SK-N-SH treated with all-trans-retinoic acid at 6 μM for 48 hours (cell line): ENCODE measurements at regions not wholly inside any gene's neighbourhood (a gene's known extent, or its start where the extent isn't known, plus 50 kb on each side); places are given as distances from the start of the nearest gene placed in this dataset.

Experiments used
- ATAC-seq: fragments of 200-7000 bp; cut with Tn5 transposase; 3 replicates; pipeline ENCODE4 v1.9.1; 2020; ENCODE audit warnings: mild to moderate bottlenecking, moderate library complexity
- ARNTL ChIP-seq: fragments of 450-650 bp; formaldehyde crosslinking; IDR thresholded peaks from 2 replicates; pipeline ENCODE4 v1.5.0; 2020; ENCODE audit warnings: low read depth, mild to moderate bottlenecking, moderate library complexity, borderline replicate concordance
- BACH2 ChIP-seq: fragments of 250-450 bp; sonication (Bioruptor Pico); IDR thresholded peaks from 2 replicates; pipeline ENCODE4 v1.9.0; 2021; ENCODE audit warnings: mild to moderate bottlenecking, borderline replicate concordance
- CREB5 ChIP-seq: fragments of 250-450 bp; sonication (Bioruptor Pico); IDR thresholded peaks from 2 replicates; pipeline ENCODE4 v1.5.1; 2020; ENCODE audit warnings: low read depth, mild to moderate bottlenecking, moderate library complexity
- CSDC2 ChIP-seq: fragments of 250-450 bp; sonication (Bioruptor Pico); IDR thresholded peaks from 2 replicates; pipeline ENCODE4 v1.5.0; 2020; ENCODE audit warnings: mild to moderate bottlenecking, moderate library complexity
- ESRRG ChIP-seq: fragments of 250-450 bp; sonication (Bioruptor Pico); IDR thresholded peaks from 2 replicates; pipeline ENCODE4 v1.6.1; 2021; ENCODE audit warnings: mild to moderate bottlenecking
- GLIS3 ChIP-seq: fragments of 250-450 bp; sonication (Bioruptor Pico); IDR thresholded peaks from 2 replicates; pipeline ENCODE4 v1.5.0; 2020; ENCODE audit warnings: mild to moderate bottlenecking, moderate library complexity
- ISL1 ChIP-seq: fragments of 250-450 bp; sonication (Bioruptor Pico); IDR thresholded peaks from 2 replicates; pipeline ENCODE4 v2.1.2; 2022; ENCODE audit warnings: mild to moderate bottlenecking, moderate library complexity
- OSR1 ChIP-seq: fragments of 250-450 bp; sonication (Bioruptor Pico); IDR thresholded peaks from 2 replicates; pipeline ENCODE4 v1.8.0; 2022; ENCODE audit warnings: moderate library complexity, mild to moderate bottlenecking, inconsistent platforms
- POU6F1 ChIP-seq: fragments of 250-450 bp; sonication (Bioruptor Pico); IDR thresholded peaks from 2 replicates; pipeline ENCODE4 v1.8.0; 2021; ENCODE audit warnings: low read depth, mild to moderate bottlenecking, moderate library complexity, borderline replicate concordance
- RARB ChIP-seq: fragments of 250-450 bp; sonication (Bioruptor Pico); IDR thresholded peaks from 2 replicates; pipeline ENCODE4 v1.8.0; 2021; ENCODE audit warnings: mild to moderate bottlenecking, moderate library complexity
- SNAI2 ChIP-seq: fragments of 250-450 bp; sonication (Bioruptor Pico); IDR thresholded peaks from 2 replicates; pipeline ENCODE4 v1.5.0; 2020; ENCODE audit warnings: mild to moderate bottlenecking, moderate library complexity
- TCF4 ChIP-seq: fragments of 250-450 bp; sonication (Bioruptor Pico); IDR thresholded peaks from 2 replicates; pipeline ENCODE4 v1.8.0; 2021; ENCODE audit warnings: mild to moderate bottlenecking, moderate library complexity, borderline replicate concordance
- TOX ChIP-seq: fragments of 250-450 bp; sonication (Bioruptor Pico); IDR thresholded peaks from 2 replicates; pipeline ENCODE4 v1.8.0; 2021; ENCODE audit warnings: mild to moderate bottlenecking, moderate library complexity, borderline replicate concordance
- TSHZ2 ChIP-seq: fragments of 250-450 bp; sonication (Bioruptor Pico); IDR thresholded peaks from 2 replicates; pipeline ENCODE4 v1.5.0; 2020; ENCODE audit warnings: mild to moderate bottlenecking, moderate library complexity
- ZC3H10 ChIP-seq: fragments of 250-450 bp; sonication (Bioruptor Pico); IDR thresholded peaks from 2 replicates; pipeline ENCODE4 v1.5.1; 2021; ENCODE audit warnings: mild to moderate bottlenecking, moderate library complexity
- ZFP3 ChIP-seq: fragments of 250-450 bp; sonication (Bioruptor Pico); IDR thresholded peaks from 2 replicates; pipeline ENCODE4 v1.5.0; 2020; ENCODE audit warnings: mild to moderate bottlenecking, moderate library complexity
- ZNF565 ChIP-seq: fragments of 450-650 bp; formaldehyde crosslinking; conservative IDR thresholded peaks from 2 replicates; pipeline ENCODE4 v1.5.0; 2020; ENCODE audit warnings: low read depth, mild to moderate bottlenecking, moderate library complexity
- ZNF70 ChIP-seq: fragments of 450-650 bp; formaldehyde crosslinking; IDR thresholded peaks from 2 replicates; pipeline ENCODE4 v1.5.0; 2020; ENCODE audit warnings: mild to moderate bottlenecking, moderate library complexity
- TF ChIP-seq, protein P1 (sequence below): fragments of 250-450 bp; sonication (Bioruptor Pico); IDR thresholded peaks from 2 replicates; pipeline ENCODE4 v1.5.1; 2021; ENCODE audit warnings: mild to moderate bottlenecking, moderate library complexity

GRCh38 chr6:18883851-18884250 lies 496.7 kb downstream of the RNF144B start:
- ATAC-seq: no peak

DNA sequence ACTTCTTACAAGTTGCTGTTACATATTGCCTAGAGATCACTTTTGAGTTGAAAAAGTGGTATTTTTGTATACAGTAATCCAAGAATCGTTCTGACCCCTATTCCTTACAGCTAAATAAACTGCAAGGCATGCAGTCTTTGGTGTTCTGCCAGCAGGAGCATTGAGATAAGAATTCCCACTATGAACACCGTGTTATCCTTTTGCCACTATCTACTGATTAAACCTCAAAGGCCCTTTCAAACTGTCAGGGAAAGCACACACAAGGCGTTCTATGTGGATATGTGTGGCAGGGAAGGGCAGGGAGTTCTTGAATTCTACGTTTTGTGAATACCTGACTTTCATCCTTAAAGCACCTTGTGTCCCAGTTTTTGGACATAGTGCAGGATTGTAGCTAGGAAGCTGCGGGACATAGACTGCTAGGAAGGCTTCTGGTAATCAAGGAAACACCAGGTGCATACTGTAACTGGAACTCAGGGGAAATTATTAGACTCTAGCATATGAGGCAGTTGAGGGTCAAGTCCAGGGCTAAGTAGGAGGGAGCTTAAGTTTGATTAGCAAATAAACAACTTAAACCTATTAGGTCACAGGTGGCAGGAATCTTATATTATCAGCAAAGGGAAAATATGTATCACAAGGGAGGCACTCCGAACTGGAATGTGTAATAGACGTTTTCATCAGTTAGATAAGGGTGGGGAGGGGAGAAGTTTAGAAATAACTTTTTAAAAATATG lies 506.6 kb downstream of the RNF144B start:
- TF ChIP-seq ZC3H10 (CRISPR knock-in tag) (no peak), ZNF70 (CRISPR knock-in tag) (no peak), ESRRG (CRISPR knock-in tag) (no peak), BACH2 (CRISPR knock-in tag) (no peak), ISL1 (CRISPR knock-in tag) (no peak)
- TF ChIP-seq, protein P1, sequence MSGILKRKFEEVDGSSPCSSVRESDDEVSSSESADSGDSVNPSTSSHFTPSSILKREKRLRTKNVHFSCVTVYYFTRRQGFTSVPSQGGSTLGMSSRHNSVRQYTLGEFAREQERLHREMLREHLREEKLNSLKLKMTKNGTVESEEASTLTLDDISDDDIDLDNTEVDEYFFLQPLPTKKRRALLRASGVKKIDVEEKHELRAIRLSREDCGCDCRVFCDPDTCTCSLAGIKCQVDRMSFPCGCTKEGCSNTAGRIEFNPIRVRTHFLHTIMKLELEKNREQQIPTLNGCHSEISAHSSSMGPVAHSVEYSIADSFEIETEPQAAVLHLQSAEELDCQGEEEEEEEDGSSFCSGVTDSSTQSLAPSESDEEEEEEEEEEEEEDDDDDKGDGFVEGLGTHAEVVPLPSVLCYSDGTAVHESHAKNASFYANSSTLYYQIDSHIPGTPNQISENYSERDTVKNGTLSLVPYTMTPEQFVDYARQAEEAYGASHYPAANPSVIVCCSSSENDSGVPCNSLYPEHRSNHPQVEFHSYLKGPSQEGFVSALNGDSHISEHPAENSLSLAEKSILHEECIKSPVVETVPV (CRISPR knock-in tag): no peak
- no peak for ATAC-seq

More at GRCh38 chr6:18883851-18884250, 496.7 kb downstream of the RNF144B start:
- no peak for TF ChIP-seq CREB5 (CRISPR knock-in tag)
- no peak for TF ChIP-seq ESRRG (CRISPR knock-in tag)
- TF ChIP-seq ISL1 (CRISPR knock-in tag): no peak
- no peak for TF ChIP-seq GLIS3 (CRISPR knock-in tag)
- no peak for TF ChIP-seq CSDC2 (CRISPR knock-in tag)
- TF ChIP-seq TSHZ2 (CRISPR knock-in tag): no peak
- no peak for TF ChIP-seq SNAI2 (CRISPR knock-in tag)
- no peak for TF ChIP-seq ARNTL (CRISPR knock-in tag)

- TF ChIP-seq ZFP3 (CRISPR knock-in tag) (no peak), POU6F1 (no peak), TCF4 (CRISPR knock-in tag) (no peak), ISL1 (CRISPR knock-in tag) (no peak), GLIS3 (CRISPR knock-in tag) (no peak), ESRRG (CRISPR knock-in tag) (no peak), SNAI2 (CRISPR knock-in tag) (no peak), ZNF565 (CRISPR knock-in tag) (no peak), ZC3H10 (CRISPR knock-in tag) (no peak), CREB5 (CRISPR knock-in tag) (no peak), ARNTL (CRISPR knock-in tag) (no peak), TOX (CRISPR knock-in tag) (no peak)
- ATAC-seq: no peak
These were observed 510.2 kb downstream of the RNF144B start for GRCh38 chr6:18897350-18897749.

GRCh38 chr6:18904681-18905080 lies 517.5 kb downstream of the RNF144B start:
- no peak for ATAC-seq
- TF ChIP-seq SNAI2 (CRISPR knock-in tag): no peak
- TF ChIP-seq, protein P1 (CRISPR knock-in tag): no peak
- no peak for TF ChIP-seq ZC3H10 (CRISPR knock-in tag)
- TF ChIP-seq RARB (CRISPR knock-in tag): no peak
- TF ChIP-seq OSR1 (CRISPR knock-in tag): no peak
- TF ChIP-seq, all 23 proteins: peak for 0
